IMR-90 (cell line): ENCODE measurements at regions not wholly inside any gene's neighbourhood (a gene's known extent, or its start where the extent isn't known, plus 50 kb on each side); places are given as distances from the start of the nearest gene placed in this dataset.

Source experiments
- ATAC-seq: fragments of 200-7000 bp; cut with Tn5 transposase; 2 replicates; pipeline ENCODE4 v1.9.1; 2020; ENCODE audit warnings: low read depth, mild to moderate bottlenecking, moderate library complexity
- BruUV-seq: library from RNA; stranded (reverse); fragments of 400-500 nt; replicated peaks from 2 replicates; lab custom pipeline; 2021; lab: Mats Ljungman, UMichigan
- CTCF ChIA-PET: fragments of 300-600 bp; formaldehyde crosslinking; extraction: SDS; loops from one replicate; lab custom pipeline; 2021; ENCODE audit warnings: antibody characterized with exemption; lab: Yijun Ruan, JAX
- POLR2A ChIA-PET: fragments of 300-600 bp; sonication (Branson Sonifier 250); formaldehyde crosslinking; loops from one replicate; lab custom pipeline; 2022; ENCODE audit warnings: antibody characterized with exemption; ENCODE audit not compliant: unreplicated experiment; lab: Charles Lee
- DNase-seq: peaks from one replicate; pipeline ENCODE4 v3.0.0; 2013
- H2AFZ ChIP-seq: replicated peaks from 2 replicates; pipeline ENCODE3; 2013; ENCODE audit warnings: low read length, mild to moderate bottlenecking; ENCODE audit not compliant: poor library complexity
- H2AK5ac ChIP-seq: 2 replicates; pipeline ENCODE4 v1.6.1; 2013; ENCODE audit warnings: low read depth, low read length, inconsistent platforms
- H2AK9ac ChIP-seq: replicated peaks from 2 replicates; pipeline ENCODE3; 2013; ENCODE audit warnings: mild to moderate bottlenecking, low read depth, low read length, moderate library complexity; ENCODE audit not compliant: poor library complexity
- H2BK120ac ChIP-seq: 2 replicates; pipeline ENCODE4 v1.6.1; 2013; ENCODE audit warnings: low read depth, low read length, inconsistent platforms
- H2BK15ac ChIP-seq: 3 replicates; pipeline ENCODE4 v1.6.1; 2013; ENCODE audit warnings: low read depth, low read length, inconsistent platforms
- H2BK20ac ChIP-seq: 2 replicates; pipeline ENCODE4 v1.6.1; 2013; ENCODE audit warnings: low read depth, mild to moderate bottlenecking, inconsistent platforms, low read length, moderate library complexity
- H2BK5ac ChIP-seq: 2 replicates; pipeline ENCODE4 v1.6.1; 2013; ENCODE audit warnings: mild to moderate bottlenecking, low read depth, low read length, inconsistent platforms; ENCODE audit not compliant: poor library complexity, severe bottlenecking
- H3K14ac ChIP-seq: replicated peaks from 2 replicates; pipeline ENCODE4 v1.6.1; 2013; ENCODE audit warnings: low read depth, low read length, inconsistent platforms
- H3K18ac ChIP-seq: 2 replicates; pipeline ENCODE4 v1.6.1; 2013; ENCODE audit warnings: low read depth, low read length, control low read depth
- H3K23ac ChIP-seq: 2 replicates; pipeline ENCODE4 v1.6.1; 2013; ENCODE audit warnings: low read depth, low read length, inconsistent platforms
- H3K27ac ChIP-seq: 2 replicates; pipeline ENCODE4 v1.5.1; 2013; ENCODE audit warnings: mild to moderate bottlenecking, control low read depth, low read length; ENCODE audit not compliant: insufficient read depth
- H3K27me3 ChIP-seq: 2 replicates; pipeline ENCODE4 v1.6.1; 2013; ENCODE audit warnings: low read length; ENCODE audit not compliant: control insufficient read depth, insufficient read depth
- H3K36me3 ChIP-seq: 2 replicates; pipeline ENCODE4 v1.6.1; 2013; ENCODE audit warnings: low read length, mixed read lengths; ENCODE audit not compliant: control insufficient read depth, insufficient read depth
- H3K4ac ChIP-seq: 2 replicates; pipeline ENCODE4 v1.6.1; 2013; ENCODE audit warnings: low read depth, low read length, inconsistent platforms
- H3K4me1 ChIP-seq: 2 replicates; pipeline ENCODE4 v1.6.1; 2013; ENCODE audit warnings: low read length, mixed read lengths; ENCODE audit not compliant: control insufficient read depth, insufficient read depth
- H3K4me2 ChIP-seq: 2 replicates; pipeline ENCODE4 v1.6.1; 2013; ENCODE audit warnings: low read depth, mild to moderate bottlenecking, control low read depth, low read length, moderate library complexity
- H3K4me3 ChIP-seq: 2 replicates; pipeline ENCODE4 v1.5.1; 2013; ENCODE audit warnings: low read depth, mild to moderate bottlenecking, control low read depth, low read length, moderate library complexity; ENCODE audit not compliant: insufficient read depth
- H3K56ac ChIP-seq: 2 replicates; pipeline ENCODE4 v1.6.1; 2013; ENCODE audit warnings: low read length, inconsistent platforms; ENCODE audit not compliant: insufficient read depth; ENCODE audit errors: extremely low read depth
- H3K79me1 ChIP-seq, 2 experiments: 2 replicates each; pipeline ENCODE4 v1.6.1; 2013; ENCODE audit warnings: low read length in 2 of 2, inconsistent platforms in 1 of 2, low read depth in 1 of 2
- H3K9ac ChIP-seq: 2 replicates; pipeline ENCODE4 v1.6.1; 2013; ENCODE audit warnings: low read depth, low read length, control low read depth
- H3K9me1 ChIP-seq: 2 replicates; pipeline ENCODE4 v1.6.1; 2013; ENCODE audit warnings: low read length, inconsistent platforms; ENCODE audit not compliant: insufficient read depth
- H3K9me3 ChIP-seq: 2 replicates; pipeline ENCODE4 v1.6.1; 2013; ENCODE audit warnings: low read length; ENCODE audit not compliant: control insufficient read depth, insufficient read depth
- H4K20me1 ChIP-seq: 2 replicates; pipeline ENCODE4 v1.6.1; 2013; ENCODE audit warnings: low read length, inconsistent platforms; ENCODE audit not compliant: insufficient read depth
- H4K5ac ChIP-seq: 2 replicates; pipeline ENCODE4 v1.6.1; 2013; ENCODE audit warnings: mild to moderate bottlenecking, low read depth, low read length, control low read depth
- H4K8ac ChIP-seq, 2 experiments: 2 replicates each; pipeline ENCODE4 v1.6.1; 2013; ENCODE audit warnings: low read depth in 2 of 2, low read length in 2 of 2, control low read depth in 1 of 2, inconsistent platforms in 1 of 2
- H4K91ac ChIP-seq: 2 replicates; pipeline ENCODE4 v1.6.1; 2013; ENCODE audit warnings: low read depth, low read length, inconsistent platforms; ENCODE audit not compliant: insufficient read depth
- BHLHE40 ChIP-seq: fragments of 150-350 bp; IDR thresholded peaks from 2 replicates; pipeline ENCODE4 v1.6.1; 2016; ENCODE audit warnings: mild to moderate bottlenecking, low read depth, low read length
- CEBPB ChIP-seq: IDR thresholded peaks from 2 replicates; pipeline ENCODE4 v1.6.1; 2012; ENCODE audit warnings: low read depth, low read length, improper control_type of control experiment
- CTCF ChIP-seq: conservative IDR thresholded peaks from 2 replicates; pipeline ENCODE4 v1.5.1; 2012; ENCODE audit warnings: mild to moderate bottlenecking, low read depth, low read length, improper control_type of control experiment
- FOS ChIP-seq: fragments of 150-350 bp; IDR thresholded peaks from 2 replicates; pipeline ENCODE4 v1.6.1; 2016; ENCODE audit warnings: low read depth, low read length
- MAFK ChIP-seq: IDR thresholded peaks from 2 replicates; pipeline ENCODE4 v1.6.1; 2012; ENCODE audit warnings: low read depth, low read length, improper control_type of control experiment
- NFE2L2 ChIP-seq: fragments of 150-350 bp; IDR thresholded peaks from 2 replicates; pipeline ENCODE4 v1.6.1; 2016; ENCODE audit warnings: low read depth, mild to moderate bottlenecking, low read length
- POLR2A ChIP-seq: IDR thresholded peaks from 2 replicates; pipeline ENCODE4 v1.6.1; 2012; ENCODE audit warnings: mild to moderate bottlenecking, low read depth, low read length
- RCOR1 ChIP-seq: IDR thresholded peaks from 2 replicates; pipeline ENCODE4 v1.6.1; 2012; ENCODE audit warnings: mild to moderate bottlenecking, low read length, improper control_type of control experiment; ENCODE audit not compliant: insufficient replicate concordance
- RFX5 ChIP-seq: IDR thresholded peaks from 2 replicates; pipeline ENCODE4 v1.8.0; 2012; ENCODE audit warnings: low read depth, mild to moderate bottlenecking, low read length, moderate library complexity
- SMC3 ChIP-seq: fragments of 150-350 bp; IDR thresholded peaks from 2 replicates; pipeline ENCODE4 v1.6.1; 2016; ENCODE audit warnings: low read depth, mild to moderate bottlenecking, antibody characterized with exemption, low read length, moderate library complexity
- USF2 ChIP-seq: fragments of 150-350 bp; IDR thresholded peaks from 2 replicates; pipeline ENCODE4 v1.6.1; 2017; ENCODE audit warnings: mild to moderate bottlenecking, antibody characterized with exemption, low read length, low read depth
- dilution Hi-C: fragments of 300-500 bp; cut with HindIII; formaldehyde crosslinking; loops from one replicate; pipeline ENCODE4 v1.14.3; 2018; ENCODE audit warnings: low sequenced_read_pairs; ENCODE audit not compliant: unreplicated experiment
- in situ Hi-C: fragments of 300-500 bp; cut with MboI; formaldehyde crosslinking; loops from 3 replicates; pipeline ENCODE4 v1.14.3; 2019; ENCODE audit warnings: low sequenced_read_pairs, inconsistent platforms, mixed read lengths
- intact Hi-C: fragments of 100-400 bp; cut with micrococcal nuclease; formaldehyde crosslinking; loops from 2 replicates; pipeline ENCODE4 v1.10.0; 2022

- Histone ChIP-seq H3K36me3 (no peaks in the 10 kb centered on the region), H2BK20ac (no peak overlapping the region), H2AK9ac (no peak overlapping the region), H4K5ac (no peak overlapping the region), H2BK120ac (no peak overlapping the region), H3K4ac (no peak overlapping the region), H2AK5ac (no peak overlapping the region), H4K20me1 (no peaks in the 10 kb centered on the region), H3K56ac (no peak overlapping the region), H3K9me1 (no peaks in the 10 kb centered on the region), H3K4me1 (no peaks in the 10 kb centered on the region), H3K4me3 (no peak overlapping the region), H3K23ac (no peak overlapping the region), H2AFZ (no peak overlapping the region), H3K27me3 (no peaks in the 10 kb centered on the region), H3K18ac (no peak overlapping the region), H2BK5ac (no peak overlapping the region), H3K79me1 (no peaks in the 10 kb centered on the region), H4K8ac (no peak overlapping the region), H3K4me2 (no peak overlapping the region), H2BK15ac (no peak overlapping the region), H4K91ac (no peak overlapping the region), H3K14ac (no peak overlapping the region), H3K9me3 (no peaks in the 10 kb centered on the region), H3K9ac (no peak overlapping the region), H3K27ac (no peak overlapping the region)
- ChIA-PET POLR2A (no interaction called here), CTCF (no interaction called here)
- intact Hi-C loops = no loop called here
- dilution Hi-C loops = no loop called here
- in situ Hi-C loops = no loop called here
- TF ChIP-seq RFX5 (no peak), MAFK (no peak), CEBPB (no peak), CTCF (no peak), BHLHE40 (no peak), USF2 (no peak), FOS (no peak), POLR2A (no peak), NFE2L2 (no peak), RCOR1 (no peak), SMC3 (no peak)
- BruUV-seq = no TSS peak
- DNase-seq = no peak
- ATAC-seq = no peak
Measured at GRCh38 chr14:80101835-80102234, 109.5 kb downstream of the DIO2 start.
